Neural progenitor cell (in vitro differentiated cells): ENCODE measurements at regions not wholly inside any gene's neighbourhood (a gene's known extent, or its start where the extent isn't known, plus 50 kb on each side); places are given as distances from the start of the nearest gene placed in this dataset.

Experiments used
- DNase-seq: peaks from one replicate; pipeline ENCODE4 v3.0.0-alpha.2; 2016; ENCODE audit warnings: low spot score
- H2AFZ ChIP-seq: fragments of 200-600 bp; sonication (generic); replicated peaks from 2 replicates; pipeline ENCODE4 v1.6.1; 2016; ENCODE audit warnings: antibody characterized with exemption
- H3F3A ChIP-seq: fragments of 200-600 bp; sonication (generic); 2 replicates; pipeline ENCODE4 v1.6.1; 2016; ENCODE audit warnings: antibody characterized with exemption, low read depth
- H3K27ac ChIP-seq: fragments of 200-600 bp; sonication (generic); 2 replicates; pipeline ENCODE4 v1.5.1; 2016; ENCODE audit warnings: mild to moderate bottlenecking
- H3K27me3 ChIP-seq: fragments of 200-600 bp; sonication (generic); 2 replicates; pipeline ENCODE4 v1.6.1; 2016; ENCODE audit warnings: mild to moderate bottlenecking, moderate library complexity
- H3K36me3 ChIP-seq: fragments of 200-600 bp; sonication (generic); 2 replicates; pipeline ENCODE4 v1.5.1; 2016
- H3K4me1 ChIP-seq: fragments of 200-600 bp; sonication (generic); 2 replicates; pipeline ENCODE4 v1.6.1; 2016; ENCODE audit warnings: mixed run types
- H3K4me2 ChIP-seq: fragments of 200-600 bp; sonication (generic); 2 replicates; pipeline ENCODE4 v1.6.1; 2016
- H3K4me3 ChIP-seq: fragments of 200-600 bp; sonication (generic); 2 replicates; pipeline ENCODE4 v1.5.1; 2016
- H3K79me2 ChIP-seq: fragments of 200-600 bp; sonication (generic); 2 replicates; pipeline ENCODE4 v1.6.1; 2016; ENCODE audit warnings: low read depth
- H3K9ac ChIP-seq: fragments of 200-600 bp; sonication (generic); 2 replicates; pipeline ENCODE4 v1.6.1; 2016
- H3K9me3 ChIP-seq: fragments of 200-600 bp; sonication (generic); 2 replicates; pipeline ENCODE4 v1.5.1; 2016; ENCODE audit warnings: low read depth
- H4K20me1 ChIP-seq: fragments of 200-600 bp; sonication (generic); 2 replicates; pipeline ENCODE4 v1.6.1; 2016; ENCODE audit warnings: low read depth
- H3K27ac Mint-ChIP-seq: 3 replicates; pipeline ENCODE4 v1.8.0; 2021; ENCODE audit warnings: mixed read lengths
- H3K27me3 Mint-ChIP-seq: 2 replicates; pipeline ENCODE4 v1.8.0; 2022; ENCODE audit warnings: low read depth, mild to moderate bottlenecking, inconsistent platforms, moderate library complexity, mixed read lengths; ENCODE audit not compliant: insufficient read depth
- H3K36me3 Mint-ChIP-seq: 3 replicates; pipeline ENCODE4 v1.8.0; 2021; ENCODE audit warnings: mixed read lengths
- H3K4me1 Mint-ChIP-seq: 3 replicates; pipeline ENCODE4 v1.8.0; 2021; ENCODE audit warnings: mixed read lengths
- H3K4me3 Mint-ChIP-seq: 3 replicates; pipeline ENCODE4 v1.8.0; 2021; ENCODE audit warnings: mild to moderate bottlenecking, moderate library complexity, mixed read lengths
- H3K9me3 Mint-ChIP-seq: 3 replicates; pipeline ENCODE4 v1.8.0; 2020; ENCODE audit warnings: mixed read lengths
- EZH2 ChIP-seq: fragments of 200-600 bp; sonication (generic); IDR thresholded peaks from 2 replicates; pipeline ENCODE4 v1.6.1; 2017; ENCODE audit warnings: antibody characterized with exemption, mild to moderate bottlenecking, moderate library complexity
- EZH2phosphoT487 ChIP-seq: fragments of 200-600 bp; sonication (generic); IDR thresholded peaks from 2 replicates; pipeline ENCODE4 v1.6.1; 2017; ENCODE audit warnings: antibody characterized with exemption
- TF ChIP-seq, protein P1 (sequence below): fragments of 200-600 bp; sonication (generic); IDR thresholded peaks from 2 replicates; pipeline ENCODE4 v1.5.1; 2017; ENCODE audit warnings: antibody characterized with exemption, mild to moderate bottlenecking

DNA sequence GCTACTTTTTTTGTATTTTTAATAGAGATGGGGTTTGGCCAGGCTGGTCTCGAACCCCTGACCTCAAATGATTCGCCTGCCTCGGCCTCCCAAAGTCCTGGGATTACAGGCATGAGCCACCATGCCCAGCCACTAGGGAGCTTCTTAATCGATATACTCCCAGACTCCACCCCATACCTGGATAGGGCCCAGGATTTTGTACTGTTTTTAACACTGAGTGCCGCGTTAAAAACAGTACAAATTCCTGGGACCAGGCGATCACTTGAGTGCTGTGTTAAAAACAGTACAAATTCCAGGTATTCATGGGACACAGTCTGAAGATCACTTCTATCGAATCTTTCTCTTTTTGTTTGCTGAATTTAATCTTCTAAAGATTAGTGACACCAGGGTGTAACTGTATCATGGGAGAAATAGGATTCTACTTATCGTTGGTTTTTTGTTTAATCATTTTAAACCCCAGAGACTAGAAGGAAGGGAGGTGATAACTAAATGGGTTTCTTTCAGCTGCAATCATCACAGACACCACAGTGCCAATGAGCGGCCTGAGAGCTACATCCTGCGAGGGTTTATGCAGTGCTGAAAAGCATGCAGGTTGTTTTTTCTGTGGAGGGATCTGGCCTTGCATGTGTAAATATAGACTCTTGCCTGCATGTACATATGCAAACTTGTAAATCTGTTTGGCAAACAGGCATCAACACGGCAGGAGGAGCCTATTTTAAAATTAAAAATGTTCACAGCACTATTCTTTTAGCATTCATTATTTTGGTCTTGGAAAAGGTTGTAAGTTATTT, 303.8 kb upstream of the WWC1 start:
- Histone ChIP-seq H3K4me2 (no peak overlapping the region), H3K27me3 (no peaks in the 10 kb centered on the region), H2AFZ (no peak overlapping the region), H3K4me3 (no peak overlapping the region), H3K36me3 (no peaks in the 10 kb centered on the region), H3K9ac (no peak overlapping the region), H3F3A (no peaks in the 10 kb centered on the region), H4K20me1 (no peaks in the 10 kb centered on the region), H3K9me3 (no peaks in the 10 kb centered on the region), H3K4me1 (peaks cover 14% of the 10 kb centered on the region), H3K27ac (no peak overlapping the region), H3K79me2 (no peaks in the 10 kb centered on the region)
- no peak for DNase-seq
- H3K9me3 Mint-ChIP-seq: no peaks in the 10 kb centered on the region
- H3K27ac Mint-ChIP-seq: no peak overlapping the region
- TF ChIP-seq, protein P1, sequence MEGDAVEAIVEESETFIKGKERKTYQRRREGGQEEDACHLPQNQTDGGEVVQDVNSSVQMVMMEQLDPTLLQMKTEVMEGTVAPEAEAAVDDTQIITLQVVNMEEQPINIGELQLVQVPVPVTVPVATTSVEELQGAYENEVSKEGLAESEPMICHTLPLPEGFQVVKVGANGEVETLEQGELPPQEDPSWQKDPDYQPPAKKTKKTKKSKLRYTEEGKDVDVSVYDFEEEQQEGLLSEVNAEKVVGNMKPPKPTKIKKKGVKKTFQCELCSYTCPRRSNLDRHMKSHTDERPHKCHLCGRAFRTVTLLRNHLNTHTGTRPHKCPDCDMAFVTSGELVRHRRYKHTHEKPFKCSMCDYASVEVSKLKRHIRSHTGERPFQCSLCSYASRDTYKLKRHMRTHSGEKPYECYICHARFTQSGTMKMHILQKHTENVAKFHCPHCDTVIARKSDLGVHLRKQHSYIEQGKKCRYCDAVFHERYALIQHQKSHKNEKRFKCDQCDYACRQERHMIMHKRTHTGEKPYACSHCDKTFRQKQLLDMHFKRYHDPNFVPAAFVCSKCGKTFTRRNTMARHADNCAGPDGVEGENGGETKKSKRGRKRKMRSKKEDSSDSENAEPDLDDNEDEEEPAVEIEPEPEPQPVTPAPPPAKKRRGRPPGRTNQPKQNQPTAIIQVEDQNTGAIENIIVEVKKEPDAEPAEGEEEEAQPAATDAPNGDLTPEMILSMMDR: no peak
- TF ChIP-seq EZH2 (no peak), EZH2phosphoT487 (no peak)
- no peak overlapping the region for H3K4me3 Mint-ChIP-seq
- no peaks in the 10 kb centered on the region for H3K27me3 Mint-ChIP-seq
- H3K36me3 Mint-ChIP-seq: peaks cover 5% of the 10 kb centered on the region
- H3K4me1 Mint-ChIP-seq: peaks cover 2% of the 10 kb centered on the region

DNA sequence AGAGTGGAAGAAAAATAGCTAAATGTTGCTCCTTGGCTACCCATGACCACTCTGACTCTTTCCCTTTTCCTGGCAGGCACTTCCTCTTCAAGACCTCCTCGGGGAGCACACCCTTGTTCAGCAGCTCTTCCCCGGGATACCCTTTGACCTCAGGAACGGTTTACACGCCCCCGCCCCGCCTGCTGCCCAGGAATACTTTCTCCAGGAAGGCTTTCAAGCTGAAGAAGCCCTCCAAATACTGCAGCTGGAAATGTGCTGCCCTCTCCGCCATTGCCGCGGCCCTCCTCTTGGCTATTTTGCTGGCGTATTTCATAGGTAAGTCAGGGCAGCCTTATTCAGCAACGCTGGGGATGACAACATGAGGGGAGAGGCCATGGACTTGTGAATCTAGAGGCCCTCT, 298.6 kb upstream of the WWC1 start:
- Histone ChIP-seq H3K36me3 (no peaks in the 10 kb centered on the region), H3F3A (no peaks in the 10 kb centered on the region), H3K79me2 (no peaks in the 10 kb centered on the region), H3K9me3 (no peaks in the 10 kb centered on the region), H2AFZ (no peak overlapping the region), H3K27ac (no peak overlapping the region), H3K27me3 (no peaks in the 10 kb centered on the region), H4K20me1 (no peaks in the 10 kb centered on the region), H3K4me1 (no peaks in the 10 kb centered on the region), H3K4me2 (no peak overlapping the region), H3K9ac (no peak overlapping the region), H3K4me3 (no peak overlapping the region)
- Mint-ChIP-seq H3K9me3 (no peaks in the 10 kb centered on the region), H3K27me3 (peaks cover 2% of the 10 kb centered on the region), H3K27ac (no peak overlapping the region), H3K4me1 (peaks cover 2% of the 10 kb centered on the region), H3K36me3 (peaks cover 15% of the 10 kb centered on the region), H3K4me3 (no peak overlapping the region)
- TF ChIP-seq, protein P1: no peak
- no peak for TF ChIP-seq EZH2phosphoT487
- no peak for TF ChIP-seq EZH2
- no peak for DNase-seq

DNA sequence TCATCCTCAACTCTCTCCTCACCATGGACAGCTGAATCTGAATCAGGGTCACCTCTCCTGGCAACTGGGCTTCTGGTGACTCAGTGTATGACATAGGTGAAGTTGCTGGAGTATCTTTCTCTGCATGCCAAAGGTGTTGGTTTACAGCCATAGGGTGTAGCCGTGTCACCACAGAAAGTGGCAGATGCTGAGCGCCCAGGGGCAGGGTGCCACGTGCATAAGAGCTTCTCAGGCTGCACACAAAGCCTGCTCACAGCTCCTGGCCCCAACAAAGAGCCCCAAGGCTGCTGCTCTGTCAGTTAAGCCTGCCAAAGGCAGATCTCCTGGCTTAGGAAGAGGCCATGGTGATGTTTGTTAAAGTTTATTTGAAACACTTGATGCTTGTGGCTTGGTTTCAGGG, 297.7 kb upstream of the WWC1 start:
- H4K20me1 ChIP-seq: no peaks in the 10 kb centered on the region
- H3K9me3 Mint-ChIP-seq: no peaks in the 10 kb centered on the region
- H3K27me3 ChIP-seq: no peaks in the 10 kb centered on the region
- no peak overlapping the region for H3K27ac ChIP-seq
- TF ChIP-seq, protein P1: no peak
- no peak overlapping the region for H3K4me3 Mint-ChIP-seq
- H3K36me3 Mint-ChIP-seq: peaks cover 15% of the 10 kb centered on the region
- no peaks in the 10 kb centered on the region for H3K4me1 ChIP-seq
- no peak for DNase-seq
- H3K4me2 ChIP-seq: no peak overlapping the region
- H3K79me2 ChIP-seq: no peaks in the 10 kb centered on the region
- H3K36me3 ChIP-seq: no peaks in the 10 kb centered on the region
- no peak overlapping the region for H3K27ac Mint-ChIP-seq
- no peak overlapping the region for H3K4me3 ChIP-seq
- H3K9me3 ChIP-seq: no peaks in the 10 kb centered on the region
- no peak overlapping the region for H2AFZ ChIP-seq
- peaks cover 2% of the 10 kb centered on the region for H3K4me1 Mint-ChIP-seq
- H3F3A ChIP-seq: no peaks in the 10 kb centered on the region
- H3K27me3 Mint-ChIP-seq: peaks cover 2% of the 10 kb centered on the region
- H3K9ac ChIP-seq: no peak overlapping the region
